LNCaP clone FGC (cell line): ENCODE measurements at regions not wholly inside any gene's neighbourhood (a gene's known extent, or its start where the extent isn't known, plus 50 kb on each side); places are given as distances from the start of the nearest gene placed in this dataset.
"Not testable (repeated sequence)": the region's sequence is repeated elsewhere in the genome, so short reads cannot be mapped to it uniquely, and the experiment has no call there.

ENCODE experiments used
- DNase-seq: peaks from one replicate; pipeline ENCODE4 v3.0.0-alpha.2; 2011; ENCODE audit warnings: low read depth
- H3K4me3 ChIP-seq: 2 replicates; pipeline ENCODE4 v1.5.1; 2011; ENCODE audit warnings: mild to moderate bottlenecking, low read depth, low read length, control low read depth

DNA sequence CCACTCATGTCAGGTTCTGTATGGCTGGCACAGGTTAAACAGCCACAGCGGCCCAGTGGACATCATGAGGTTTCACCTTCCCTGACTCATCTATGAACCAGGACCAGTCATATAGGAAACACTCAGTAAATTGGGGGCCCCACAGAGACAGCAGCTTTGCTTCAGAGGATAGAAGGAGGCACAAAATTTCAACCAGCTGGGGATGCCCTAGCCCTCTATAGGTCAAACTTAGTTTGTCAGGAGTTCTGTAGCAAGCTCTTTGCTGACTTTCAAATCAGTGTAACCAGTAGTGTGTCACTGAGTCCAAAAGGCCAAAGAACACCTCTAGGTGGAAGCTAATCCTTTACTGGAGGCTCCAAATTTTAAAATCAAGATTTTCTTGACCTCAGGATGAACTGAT is 4157.8 kb upstream of the TPTE start:
- DNase-seq, H3K4me3 ChIP-seq: not testable (repeated sequence)

DNA sequence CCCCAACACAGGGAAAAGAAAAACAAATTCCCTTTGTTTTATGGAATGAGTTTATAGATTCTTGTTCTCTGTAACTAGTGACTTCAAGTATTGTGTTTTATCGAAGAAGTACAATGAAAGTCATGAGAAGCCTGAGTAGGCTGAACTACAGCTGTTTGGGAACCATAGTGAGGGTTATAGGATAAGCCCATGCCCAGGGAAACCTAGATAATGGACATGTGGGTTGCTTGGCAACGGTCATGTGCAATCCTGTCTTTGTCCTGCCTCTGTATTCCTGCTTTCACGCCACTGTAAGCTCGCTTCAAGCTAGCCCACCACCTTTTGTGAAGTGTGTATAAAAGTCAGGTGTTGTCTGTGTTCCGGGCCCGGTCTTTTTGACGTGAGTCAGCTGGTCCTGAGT is 4152.6 kb upstream of the TPTE start:
- H3K4me3 ChIP-seq = not testable (repeated sequence)
- DNase-seq = peak; percentile 11

DNA sequence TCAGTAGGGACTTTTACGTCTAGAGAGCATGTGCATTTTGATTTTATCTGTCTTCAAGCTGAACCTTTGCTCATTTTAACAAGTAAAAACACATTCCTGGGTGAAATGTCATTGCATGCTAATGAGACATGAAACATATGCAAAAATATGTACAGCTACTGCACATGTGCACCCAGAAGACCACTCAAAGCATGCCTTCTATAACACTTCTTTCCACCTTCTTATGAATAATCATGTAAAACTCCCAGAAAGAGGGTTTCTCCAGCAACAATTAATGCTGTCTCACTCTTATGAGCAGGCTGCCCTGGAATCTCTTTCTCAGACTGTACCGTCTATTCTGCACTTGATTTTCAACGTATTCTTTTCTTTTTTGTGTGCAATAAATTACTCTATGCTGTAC is 4148.1 kb upstream of the TPTE start:
- H3K4me3 ChIP-seq = peak overlapping the region; percentile 35
- DNase-seq = not testable (repeated sequence)

DNA sequence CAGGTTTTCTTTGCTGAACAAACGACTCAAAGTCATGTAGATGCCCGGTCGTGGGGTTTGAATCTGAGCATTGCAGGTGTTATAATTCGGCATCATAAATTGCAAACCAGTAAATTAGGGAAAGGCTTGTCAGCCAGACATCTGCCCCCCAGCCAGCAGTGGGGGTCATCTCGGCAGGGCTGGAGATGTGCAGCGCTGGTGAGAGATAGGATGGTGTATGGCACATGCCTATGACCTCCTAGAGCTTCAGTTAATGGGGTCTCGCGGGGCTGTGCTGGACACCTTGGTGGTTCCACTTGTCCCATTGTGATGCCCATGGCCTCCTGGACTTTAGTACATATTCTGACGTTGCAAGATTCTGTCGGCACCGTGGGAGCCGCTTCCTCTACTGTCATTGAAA is 4147.2 kb upstream of the TPTE start:
- DNase-seq, H3K4me3 ChIP-seq: not testable (repeated sequence)

DNA sequence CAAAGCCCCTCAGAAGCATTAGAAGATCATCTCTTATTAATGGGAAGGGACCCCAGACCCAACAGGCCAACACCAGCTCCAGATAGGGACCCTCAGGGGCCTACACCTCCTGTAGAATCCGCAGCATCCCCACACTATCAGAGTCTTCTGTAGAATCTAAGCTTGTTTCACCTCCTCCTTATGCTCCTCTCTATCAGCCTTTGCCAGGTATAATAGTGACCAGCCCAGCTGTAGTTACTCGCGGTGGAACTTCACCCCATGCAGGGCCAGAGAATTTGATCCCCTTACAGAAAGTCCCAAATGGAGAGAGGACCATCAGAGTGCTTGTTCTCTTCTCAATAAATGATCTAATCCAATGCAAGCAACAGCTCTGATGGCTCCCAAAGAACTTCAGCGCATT is 4146.5 kb upstream of the TPTE start:
- DNase-seq, H3K4me3 ChIP-seq: not testable (repeated sequence)

DNA sequence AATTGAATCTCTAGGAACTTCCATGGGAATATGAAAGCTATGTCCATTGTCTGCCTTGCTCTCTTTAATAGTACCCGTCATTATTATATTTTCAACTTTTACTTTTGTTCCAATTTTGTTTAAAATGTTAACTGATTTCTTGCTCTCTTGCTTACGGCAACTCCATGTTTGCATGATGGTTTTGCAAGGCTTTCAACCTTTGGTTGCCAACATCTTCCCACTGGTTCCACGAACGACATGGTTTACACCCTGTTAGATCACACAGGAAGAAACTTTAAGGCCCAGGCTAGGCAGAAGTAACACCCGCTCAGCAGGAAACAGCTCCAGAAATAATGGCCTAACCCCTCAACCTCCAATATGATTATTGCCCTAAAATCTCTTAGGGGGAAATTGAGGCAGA is 4145.6 kb upstream of the TPTE start:
- not testable (repeated sequence) for DNase-seq, H3K4me3 ChIP-seq

DNA sequence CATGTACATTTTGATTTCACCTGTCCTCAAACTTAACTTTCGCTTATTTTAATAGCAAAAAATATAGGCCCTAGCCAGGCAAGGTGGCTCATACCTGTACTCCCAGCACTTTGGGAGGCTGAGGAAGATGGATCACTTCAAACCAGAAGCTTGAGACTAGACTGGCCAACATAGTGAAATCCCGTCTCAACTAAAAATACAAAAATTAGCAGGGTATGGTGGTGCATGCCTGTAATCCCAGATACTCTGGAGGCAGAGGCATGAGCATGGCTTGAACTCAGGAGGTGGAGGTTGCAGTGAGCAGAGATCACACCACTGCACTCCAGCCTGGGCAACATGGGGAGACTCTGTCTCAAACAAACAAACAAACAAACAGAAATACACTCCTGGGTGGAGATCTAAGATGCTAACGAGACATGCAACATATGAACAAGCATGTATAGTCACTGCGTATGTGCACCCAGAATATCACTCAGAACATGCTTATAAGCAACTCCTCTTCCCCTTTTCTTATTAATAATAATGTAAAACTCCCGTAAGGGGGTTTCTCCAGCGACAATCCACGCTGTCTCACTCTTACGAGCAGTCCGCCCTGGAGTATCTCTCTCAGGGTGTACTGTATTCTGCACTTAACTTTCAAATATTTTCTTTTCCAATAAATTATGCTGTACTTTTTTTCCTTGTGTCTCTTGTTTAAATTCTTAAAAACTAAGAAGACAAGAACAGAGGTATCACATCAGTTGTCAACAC is 4144.9 kb upstream of the TPTE start:
- DNase-seq, H3K4me3 ChIP-seq: not testable (repeated sequence)
